K562 (cell line): ENCODE measurements at regions not wholly inside any gene's neighbourhood (a gene's known extent, or its start where the extent isn't known, plus 50 kb on each side); places are given as distances from the start of the nearest gene placed in this dataset.

Experiments
- ATAC-seq: fragments of 200-7000 bp; cut with Tn5 transposase; 3 replicates; pipeline ENCODE4 v1.9.1; 2020; ENCODE audit warnings: moderate library complexity
- BruUV-seq: library from RNA; stranded (reverse); fragments of 400-500 nt; replicated peaks from 2 replicates; lab custom pipeline; 2021; lab: Mats Ljungman, UMichigan
- CTCF ChIA-PET: fragments of 300-600 bp; formaldehyde crosslinking; extraction: SDS; loops from one replicate; lab custom pipeline; 2021; ENCODE audit warnings: low intra/inter-chr PET ratio; lab: Yijun Ruan, JAX
- POLR2A ChIA-PET: fragments of 300-600, 350-650 bp; sonication (Branson Sonifier 250); formaldehyde crosslinking; extraction: SDS; loops from one replicate; lab custom pipeline; 2021; ENCODE audit warnings: antibody characterized with exemption, inconsistent platforms; lab: Yijun Ruan, JAX
- DNase-seq, 4 experiments: peaks; one replicate each; pipeline versions ENCODE4 v3.0.0 to v3.0.0-alpha.2; 2011 to 2018; ENCODE audit warnings: low spot score in 3 of 4, mixed read lengths in 3 of 4; ENCODE audit errors: extremely low read depth in 1 of 4
- FAIRE-seq: peaks from 2 replicates; lab custom pipeline; 2011; peaks lifted over from hg19 to GRCh38; lab: Jason Lieb, UNC
- H2AFZ ChIP-seq: 2 replicates; pipeline ENCODE4 v1.6.0; 2011; ENCODE audit warnings: low read depth, low read length, control low read depth, inconsistent platforms
- H3K27ac ChIP-seq: fragments of 200-600 bp; 3 replicates; pipeline ENCODE4 v1.8.0; 2011; ENCODE audit warnings: low read depth, mild to moderate bottlenecking, control low read depth, inconsistent platforms, low read length, moderate library complexity, mixed read lengths; ENCODE audit errors: extremely low read depth
- H3K27me3 ChIP-seq, 2 experiments: fragments of 300-600 bp in 1 of 2; 2 replicates in 1 of 2; 3 replicates in 1 of 2; pipeline versions ENCODE4 v1.6.0 to v1.8.0; 2011; ENCODE audit warnings: inconsistent platforms in 2 of 2, low read length in 2 of 2, mild to moderate bottlenecking in 1 of 2, mixed read lengths in 1 of 2, moderate library complexity in 1 of 2; ENCODE audit not compliant: control insufficient read depth in 2 of 2, insufficient read depth in 2 of 2
- H3K36me3 ChIP-seq: fragments of 300-600 bp; 3 replicates; pipeline ENCODE4 v1.8.0; 2011; ENCODE audit warnings: mild to moderate bottlenecking, low read length, inconsistent platforms; ENCODE audit not compliant: control insufficient read depth, insufficient read depth
- H3K4me1 ChIP-seq, 2 experiments: fragments of 200-600 bp in 1 of 2; replicated peaks in 1 of 2; 2 replicates in 1 of 2; 3 replicates in 1 of 2; pipeline versions ENCODE4 v1.5.1 to v1.8.0; 2011; ENCODE audit warnings: inconsistent platforms in 2 of 2, low read length in 2 of 2, mild to moderate bottlenecking in 1 of 2, mixed read lengths in 1 of 2, moderate library complexity in 1 of 2; ENCODE audit not compliant: control insufficient read depth in 2 of 2, insufficient read depth in 2 of 2
- H3K4me2 ChIP-seq: 2 replicates; pipeline ENCODE4 v1.6.1; 2011; ENCODE audit warnings: low read length, control low read depth, inconsistent platforms, mixed read lengths; ENCODE audit not compliant: insufficient read depth
- H3K4me3 ChIP-seq: fragments of 200-600 bp; sonication (generic), shearing (Covaris generic); 2 replicates; pipeline ENCODE4 v1.5.1; 2016; ENCODE audit warnings: control low read depth, inconsistent platforms
- H3K79me2 ChIP-seq: fragments of 200-600 bp; 3 replicates; pipeline ENCODE4 v1.8.0; 2011; ENCODE audit warnings: low read length, inconsistent platforms; ENCODE audit not compliant: control insufficient read depth, insufficient read depth
- H3K9ac ChIP-seq, 2 experiments: 2 replicates each; pipeline versions ENCODE4 v1.6.0 to v1.6.1; 2011; ENCODE audit warnings: low read depth in 2 of 2, low read length in 2 of 2, control low read depth in 1 of 2, inconsistent platforms in 1 of 2, mild to moderate bottlenecking in 1 of 2, mixed read lengths in 1 of 2; ENCODE audit not compliant: insufficient read depth in 1 of 2
- H3K9me1 ChIP-seq: one replicate; pipeline ENCODE4 v1.6.0; 2011; ENCODE audit warnings: inconsistent platforms, mild to moderate bottlenecking, low read length, moderate library complexity; ENCODE audit not compliant: control insufficient read depth, insufficient read depth
- H3K9me3 ChIP-seq: replicated peaks from 2 replicates; pipeline ENCODE4 v1.5.1; 2011; ENCODE audit warnings: low read depth, low read length, inconsistent platforms; ENCODE audit not compliant: control insufficient read depth, insufficient read depth
- H4K20me1 ChIP-seq: replicated peaks from 2 replicates; pipeline ENCODE4 v1.6.1; 2011; ENCODE audit warnings: low read length, inconsistent platforms, mixed read lengths; ENCODE audit not compliant: control insufficient read depth, insufficient read depth
- ESRRB ChIP-seq: fragments of 250-450 bp; sonication (Bioruptor Pico); IDR thresholded peaks from 2 replicates; pipeline ENCODE4 v1.5.0; 2020; ENCODE audit warnings: mild to moderate bottlenecking, moderate library complexity, borderline replicate concordance
- KLF6 ChIP-seq: fragments of 250-450 bp; sonication (Bioruptor Pico); IDR thresholded peaks from 2 replicates; pipeline ENCODE4 v1.4.0; 2020; ENCODE audit warnings: mild to moderate bottlenecking, moderate library complexity, borderline replicate concordance
- RBM17 ChIP-seq: fragments of 200-400 bp; formaldehyde crosslinking; IDR thresholded peaks from 2 replicates; pipeline ENCODE4 v1.6.1; 2017; ENCODE audit warnings: low read depth, mild to moderate bottlenecking, low read length, borderline replicate concordance
- TEAD4 ChIP-seq, 2 experiments: sonication (generic) in 1 of 2; formaldehyde crosslinking in 1 of 2; IDR thresholded peaks; 2 replicates each; pipeline versions ENCODE4 v1.6.1 to v1.8.0; 2012 to 2022; ENCODE audit warnings: borderline replicate concordance in 1 of 2, inconsistent platforms in 1 of 2, low read length in 1 of 2, mild to moderate bottlenecking in 1 of 2, missing genetic modification reagents in 1 of 2
- WHSC1 ChIP-seq: IDR thresholded peaks from one replicate; pipeline ENCODE4 v1.6.1; 2012; ENCODE audit warnings: low read length, control low read depth, inconsistent platforms
- WGBS: fragments of 100-300 bp; shearing (Covaris generic); methylation state at CpG from one replicate; pipeline ENCODE4 v1.1.6; 2016; ENCODE audit warnings: low coverage, mixed read lengths; ENCODE audit not compliant: insufficient coverage; ENCODE audit errors: missing lambda C conversion rate; 5-methylcytosine and 5-hydroxymethylcytosine counted together
- in situ Hi-C: fragments of 300-500 bp; cut with MboI; formaldehyde crosslinking; loops from 4 replicates; pipeline ENCODE4 v1.15.0; 2018; ENCODE audit warnings: inconsistent platforms, mixed read lengths
- intact Hi-C: fragments of 100-400 bp; cut with micrococcal nuclease; formaldehyde crosslinking; loops from 2 replicates; pipeline ENCODE4 v1.14.2; 2022

- TF ChIP-seq TEAD4 (IDR thresholded peaks at IDR 0.05; ENCODE audit: low read length) (no peak), TEAD4 (CRISPR knock-in tag; IDR thresholded peaks at IDR 0.05; ENCODE audit: borderline replicate concordance) (no peak)
Observed at GRCh38 chr4:187042251-187042650, 318.6 kb upstream of the FAT1 start (continued).

GRCh38 chr4:187046471-187046870 lies 322.8 kb upstream of the FAT1 start:
- no peaks in the 10 kb centered on the region for H3K9me1 ChIP-seq
- no peak overlapping the region for H3K9ac ChIP-seq
- no peaks in the 10 kb centered on the region for H3K36me3 ChIP-seq
- ChIA-PET POLR2A (no interaction called here), CTCF (no interaction called here)
- in situ Hi-C loops, result no loop called here
- FAIRE-seq (no peak), DNase-seq (no peak), ATAC-seq (no peak)
- peaks cover 0 to 21% of the 10 kb centered on the region in 2 experiments; a peak in 2 of 5 replicates for H3K27me3 ChIP-seq
- no TSS peak for BruUV-seq
- no peaks in the 10 kb centered on the region for H3K79me2 ChIP-seq
- no peaks in the 10 kb centered on the region for H3K4me1 ChIP-seq
- no peaks in the 10 kb centered on the region for H3K9me3 ChIP-seq
- H3K27ac ChIP-seq, result no peak overlapping the region
- no peaks in the 10 kb centered on the region for H4K20me1 ChIP-seq
- no peak overlapping the region for H2AFZ ChIP-seq
- no peak overlapping the region for H3K4me3 ChIP-seq
- 0% methylated on average over 4 of the region's 4 CpGs for WGBS
- no peak overlapping the region for H3K4me2 ChIP-seq
- intact Hi-C loops, result no loop called here
- TF ChIP-seq RBM17, result no peak
- TF ChIP-seq KLF6 (CRISPR knock-in tag), result no peak
- no peak for TF ChIP-seq WHSC1
- no peak for TF ChIP-seq ESRRB (CRISPR knock-in tag)
